Activated B cell treated with CpG ODN at 0.5 μM for 24 hours (primary cell): ENCODE measurements at regions not wholly inside any gene's neighbourhood (a gene's known extent, or its start where the extent isn't known, plus 50 kb on each side); places are given as distances from the start of the nearest gene placed in this dataset.
A peak's percentile ranks its signal among the peaks of the same experiment; 100 is the strongest.

Experiments used
- ATAC-seq: fragments of 200-7000 bp; cut with Tn5 transposase; one replicate; pipeline ENCODE4 v1.10.0; 2021; ENCODE audit warnings: low read depth, mild to moderate bottlenecking, moderate library complexity
- CTCF ChIA-PET: fragments of 350-600 bp; sonication (Branson Sonifier 250); formaldehyde crosslinking; loops from one replicate; lab custom pipeline; 2021; ENCODE audit warnings: antibody characterized with exemption; lab: Charles Lee
- POLR2A ChIA-PET: fragments of 350-600 bp; sonication (Branson Sonifier 250); formaldehyde crosslinking; loops from one replicate; lab custom pipeline; 2021; ENCODE audit warnings: antibody characterized with exemption; lab: Charles Lee
- DNase-seq: peaks from one replicate; pipeline ENCODE4 v3.0.0; 2022
- H3K27ac Mint-ChIP-seq: one replicate; pipeline ENCODE4 v1.8.0; 2020; ENCODE audit warnings: mixed read lengths
- H3K27me3 Mint-ChIP-seq: one replicate; pipeline ENCODE4 v1.8.0; 2021; ENCODE audit warnings: mixed read lengths
- H3K36me3 Mint-ChIP-seq: one replicate; pipeline ENCODE4 v1.8.0; 2021; ENCODE audit warnings: low read depth, mixed read lengths
- H3K4me1 Mint-ChIP-seq: one replicate; pipeline ENCODE4 v1.8.0; 2021; ENCODE audit warnings: mixed read lengths
- H3K4me3 Mint-ChIP-seq: one replicate; pipeline ENCODE4 v1.8.0; 2020; ENCODE audit warnings: mild to moderate bottlenecking, mixed read lengths
- H3K9me3 Mint-ChIP-seq: one replicate; pipeline ENCODE4 v1.8.0; 2020; ENCODE audit warnings: mixed read lengths
- CTCF ChIP-seq: fragments of 200-600 bp; IDR thresholded peaks from one replicate; pipeline ENCODE4 v1.8.0; 2022; ENCODE audit warnings: antibody characterized with exemption, mild to moderate bottlenecking
- intact Hi-C: fragments of 100-400 bp; cut with micrococcal nuclease; formaldehyde crosslinking; loops from one replicate; pipeline ENCODE4 v1.15.1; 2024

GRCh38 chr6:6942831-6943230 lies 164.9 kb upstream of the RREB1 start:
- intact Hi-C loops, result no loop called here
- no peak overlapping the region for H3K27ac Mint-ChIP-seq
- ChIA-PET POLR2A (interaction anchor here (0.7 kb wide), 2 partner anchors 11 to 319 kb away, joined by 3 to 4 read pairs; no protein-coding TSS in a partner anchor), CTCF (no interaction called here)
- H3K27me3 Mint-ChIP-seq, result peaks cover 3% of the 10 kb centered on the region
- no peaks in the 10 kb centered on the region for H3K9me3 Mint-ChIP-seq
- peak overlapping the region; percentile 61 for H3K4me3 Mint-ChIP-seq
- ATAC-seq (peak; percentile 31), DNase-seq (no peak)
- no peaks in the 10 kb centered on the region for H3K36me3 Mint-ChIP-seq
- peaks cover 7% of the 10 kb centered on the region for H3K4me1 Mint-ChIP-seq
- no peak for TF ChIP-seq CTCF

- ChIA-PET POLR2A (no interaction called here), CTCF (no interaction called here)
- H3K36me3 Mint-ChIP-seq, result no peaks in the 10 kb centered on the region
- DNase-seq, result no peak
- peaks cover 7% of the 10 kb centered on the region for H3K4me1 Mint-ChIP-seq
- H3K27ac Mint-ChIP-seq, result no peak overlapping the region
- no peak overlapping the region for H3K4me3 Mint-ChIP-seq
- TF ChIP-seq CTCF, result no peak
- ATAC-seq, result no peak
- peaks cover 3% of the 10 kb centered on the region for H3K27me3 Mint-ChIP-seq
- no peaks in the 10 kb centered on the region for H3K9me3 Mint-ChIP-seq
- intact Hi-C loops, result no loop called here
Observed at GRCh38 chr6:6943421-6943820, 164.3 kb upstream of the RREB1 start.

- Mint-ChIP-seq H3K9me3 (peaks cover 6% of the 10 kb centered on the region), H3K36me3 (peaks cover 2% of the 10 kb centered on the region), H3K27me3 (peaks cover 3% of the 10 kb centered on the region), H3K27ac (no peak overlapping the region), H3K4me1 (peaks cover 7% of the 10 kb centered on the region), H3K4me3 (no peak overlapping the region)
- ATAC-seq (no peak), DNase-seq (no peak)
- ChIA-PET POLR2A (no interaction called here), CTCF (no interaction called here)
- intact Hi-C loops, result no loop called here
- no peak for TF ChIP-seq CTCF
Observed at GRCh38 chr6:6946206-6947155, 161.3 kb upstream of the RREB1 start.

GRCh38 chr6:6950373-6951145 lies 157.2 kb upstream of the RREB1 start:
- intact Hi-C loops, result no loop called here
- no peaks in the 10 kb centered on the region for H3K4me1 Mint-ChIP-seq
- CTCF ChIA-PET, result no interaction called here
- no peak overlapping the region for H3K27ac Mint-ChIP-seq
- TF ChIP-seq CTCF, result no peak
- no peak for DNase-seq
- peaks cover 2% of the 10 kb centered on the region for H3K36me3 Mint-ChIP-seq
- POLR2A ChIA-PET, result no interaction called here
- peaks cover 9% of the 10 kb centered on the region for H3K9me3 Mint-ChIP-seq
- ATAC-seq, result no peak
- no peaks in the 10 kb centered on the region for H3K27me3 Mint-ChIP-seq
- no peak overlapping the region for H3K4me3 Mint-ChIP-seq

GRCh38 chr6:6951355-6951754 lies 156.4 kb upstream of the RREB1 start:
- ATAC-seq (no peak), DNase-seq (no peak)
- H3K4me1 Mint-ChIP-seq, result no peaks in the 10 kb centered on the region
- H3K27ac Mint-ChIP-seq, result no peak overlapping the region
- no peak for TF ChIP-seq CTCF
- H3K36me3 Mint-ChIP-seq, result peaks cover 2% of the 10 kb centered on the region
- ChIA-PET POLR2A (no interaction called here), CTCF (no interaction called here)
- peaks cover 9% of the 10 kb centered on the region for H3K9me3 Mint-ChIP-seq
- intact Hi-C loops, result no loop called here
- no peak overlapping the region for H3K4me3 Mint-ChIP-seq
- no peaks in the 10 kb centered on the region for H3K27me3 Mint-ChIP-seq
